GM10248 (cell line): ENCODE measurements at regions not wholly inside any gene's neighbourhood (a gene's known extent, or its start where the extent isn't known, plus 50 kb on each side); places are given as distances from the start of the nearest gene placed in this dataset.

Source experiments
- CTCF ChIA-PET: fragments of 300-600 bp; sonication (Branson Sonifier 250); formaldehyde crosslinking; extraction: SDS; loops from one replicate; lab custom pipeline; 2021; ENCODE audit warnings: antibody characterized with exemption; lab: Yijun Ruan, JAX
- POLR2A ChIA-PET: fragments of 350-650 bp; sonication (Branson Sonifier 250); formaldehyde crosslinking; extraction: SDS; loops from one replicate; lab custom pipeline; 2020; ENCODE audit warnings: antibody characterized with exemption; lab: Yijun Ruan, JAX
- DNase-seq: peaks from one replicate; pipeline ENCODE4 v3.0.0; 2012; ENCODE audit errors: extremely low spot score
- TF ChIP-seq, protein P1 (sequence below): IDR thresholded peaks from 2 replicates; pipeline ENCODE4 v1.5.1; 2012; ENCODE audit warnings: mild to moderate bottlenecking, low read depth; ENCODE audit errors: extremely low read depth, missing control alignments, control extremely low read depth

DNA sequence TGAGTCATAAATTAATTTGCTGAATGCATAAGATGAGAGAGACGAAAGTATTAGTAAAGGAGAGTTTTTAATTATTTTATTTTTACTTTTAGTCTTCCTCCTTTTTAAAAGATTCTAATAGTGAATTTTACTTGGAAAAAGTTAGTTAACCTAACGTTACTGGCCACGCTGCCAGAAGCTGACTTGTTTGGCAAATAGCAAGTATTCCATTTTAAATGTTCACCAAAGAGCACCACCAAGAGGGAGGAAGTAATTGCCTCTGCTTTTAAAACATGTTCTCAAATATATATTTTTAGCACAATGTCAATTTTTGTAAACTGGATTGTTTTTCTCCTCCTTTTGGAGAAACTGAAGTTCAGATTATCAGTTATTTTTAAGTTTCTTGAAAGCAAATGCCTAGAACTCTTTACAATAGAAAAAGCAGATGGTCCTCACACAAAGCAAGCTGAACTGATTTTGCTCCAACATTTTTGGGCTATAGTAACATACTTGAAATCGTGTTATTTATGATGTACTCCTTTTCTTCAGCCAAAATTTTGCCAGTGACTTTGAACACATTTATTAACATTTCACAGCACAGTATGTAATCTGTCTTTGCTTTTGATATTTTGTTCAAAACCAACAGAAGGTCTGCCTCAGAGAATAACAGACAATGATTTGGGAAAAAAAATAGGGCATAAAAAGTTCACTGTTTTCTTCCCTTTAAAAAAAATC, 1311.0 kb upstream of the FAM98A start:
- ChIA-PET CTCF (no interaction called here), POLR2A (no interaction called here)
- DNase-seq = no peak
- TF ChIP-seq, protein P1, sequence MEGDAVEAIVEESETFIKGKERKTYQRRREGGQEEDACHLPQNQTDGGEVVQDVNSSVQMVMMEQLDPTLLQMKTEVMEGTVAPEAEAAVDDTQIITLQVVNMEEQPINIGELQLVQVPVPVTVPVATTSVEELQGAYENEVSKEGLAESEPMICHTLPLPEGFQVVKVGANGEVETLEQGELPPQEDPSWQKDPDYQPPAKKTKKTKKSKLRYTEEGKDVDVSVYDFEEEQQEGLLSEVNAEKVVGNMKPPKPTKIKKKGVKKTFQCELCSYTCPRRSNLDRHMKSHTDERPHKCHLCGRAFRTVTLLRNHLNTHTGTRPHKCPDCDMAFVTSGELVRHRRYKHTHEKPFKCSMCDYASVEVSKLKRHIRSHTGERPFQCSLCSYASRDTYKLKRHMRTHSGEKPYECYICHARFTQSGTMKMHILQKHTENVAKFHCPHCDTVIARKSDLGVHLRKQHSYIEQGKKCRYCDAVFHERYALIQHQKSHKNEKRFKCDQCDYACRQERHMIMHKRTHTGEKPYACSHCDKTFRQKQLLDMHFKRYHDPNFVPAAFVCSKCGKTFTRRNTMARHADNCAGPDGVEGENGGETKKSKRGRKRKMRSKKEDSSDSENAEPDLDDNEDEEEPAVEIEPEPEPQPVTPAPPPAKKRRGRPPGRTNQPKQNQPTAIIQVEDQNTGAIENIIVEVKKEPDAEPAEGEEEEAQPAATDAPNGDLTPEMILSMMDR = no peak

DNA sequence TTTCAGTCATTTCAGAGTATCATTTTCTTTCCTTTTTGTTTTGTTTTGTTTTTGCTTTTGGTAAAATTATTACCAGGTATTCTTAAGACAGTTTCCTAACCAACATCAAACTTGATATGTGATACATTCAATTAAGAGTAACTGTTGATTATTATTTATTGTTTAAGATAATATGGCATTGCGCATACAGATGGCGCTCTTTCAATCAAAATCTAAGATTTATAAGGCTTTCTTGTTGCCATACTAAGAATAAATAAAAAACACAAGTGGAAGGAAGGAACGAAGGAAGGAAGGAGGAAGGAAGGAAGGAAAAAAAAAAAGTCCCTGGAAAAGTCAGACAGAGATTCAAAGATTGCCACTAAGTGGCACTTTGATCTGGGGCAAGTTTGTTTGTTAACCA, 1308.7 kb upstream of the FAM98A start:
- TF ChIP-seq, protein P1 = no peak
- DNase-seq = no peak
- POLR2A ChIA-PET = no interaction called here
- CTCF ChIA-PET = no interaction called here

DNA sequence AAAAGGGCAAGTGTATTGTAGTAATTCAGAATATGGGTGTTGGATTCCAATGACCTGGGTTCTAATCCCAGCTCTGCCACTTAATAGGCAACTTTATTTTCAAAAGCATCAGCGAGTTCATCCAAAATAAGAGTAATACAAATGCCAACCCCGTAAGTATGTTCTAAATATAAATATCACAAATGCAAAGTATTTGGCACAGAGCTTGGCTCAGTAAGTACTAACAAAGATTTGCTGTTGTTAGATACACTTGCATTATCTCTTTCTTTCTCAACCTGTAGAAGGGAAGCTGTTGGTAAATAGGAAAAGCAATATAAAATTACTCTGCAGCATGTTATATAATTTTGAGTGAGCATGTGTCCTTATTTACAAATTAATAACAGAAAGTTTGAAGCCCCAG, 1302.6 kb upstream of the FAM98A start:
- CTCF ChIA-PET = no interaction called here
- no peak for DNase-seq
- POLR2A ChIA-PET = no interaction called here
- TF ChIP-seq, protein P1 = no peak

DNA sequence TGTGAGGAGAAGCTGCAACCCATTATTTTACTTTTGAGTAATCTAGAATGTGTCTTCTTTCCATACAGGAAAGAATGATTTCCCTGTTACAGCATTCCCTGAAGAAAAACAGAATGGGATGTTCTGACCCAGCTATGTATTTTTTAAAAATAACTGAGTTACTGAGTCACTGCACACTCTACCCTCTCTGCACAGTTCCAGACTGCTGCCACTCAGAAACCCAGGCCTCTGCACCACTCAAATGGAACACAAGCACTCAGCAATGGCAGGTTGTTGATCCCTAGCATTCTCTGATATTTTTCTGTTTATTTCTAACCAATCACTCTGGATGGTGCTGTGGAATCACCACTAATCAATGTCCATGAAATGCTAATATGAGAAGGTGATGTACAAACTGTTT, 1300.0 kb upstream of the FAM98A start:
- ChIA-PET CTCF (interaction anchor here (1.0 kb wide), 1 partner anchor 25 kb away, joined by 5 read pairs; no protein-coding TSS in a partner anchor), POLR2A (no interaction called here)
- TF ChIP-seq, protein P1 = no peak
- no peak for DNase-seq

DNA sequence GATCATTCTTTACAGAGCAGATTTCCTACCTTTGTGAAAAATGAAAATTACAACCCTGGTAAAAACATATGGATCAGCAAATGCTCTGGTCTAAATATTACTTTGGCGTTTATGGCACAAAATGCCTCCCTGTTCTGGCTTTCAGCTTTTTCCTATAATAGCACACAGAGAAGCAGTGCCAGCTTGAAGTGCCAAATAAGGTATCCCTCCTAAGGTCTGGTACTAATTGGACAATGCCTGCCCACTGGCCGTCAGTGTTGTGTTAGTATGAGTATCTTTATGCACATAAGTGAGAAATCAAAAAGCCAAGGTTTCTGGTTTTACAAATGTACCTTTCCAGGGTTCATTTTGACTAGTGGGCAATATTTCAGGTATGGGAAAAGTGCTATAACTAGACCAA, 1293.7 kb upstream of the FAM98A start:
- CTCF ChIA-PET = no interaction called here
- TF ChIP-seq, protein P1 = no peak
- POLR2A ChIA-PET = no interaction called here
- DNase-seq = no peak

DNA sequence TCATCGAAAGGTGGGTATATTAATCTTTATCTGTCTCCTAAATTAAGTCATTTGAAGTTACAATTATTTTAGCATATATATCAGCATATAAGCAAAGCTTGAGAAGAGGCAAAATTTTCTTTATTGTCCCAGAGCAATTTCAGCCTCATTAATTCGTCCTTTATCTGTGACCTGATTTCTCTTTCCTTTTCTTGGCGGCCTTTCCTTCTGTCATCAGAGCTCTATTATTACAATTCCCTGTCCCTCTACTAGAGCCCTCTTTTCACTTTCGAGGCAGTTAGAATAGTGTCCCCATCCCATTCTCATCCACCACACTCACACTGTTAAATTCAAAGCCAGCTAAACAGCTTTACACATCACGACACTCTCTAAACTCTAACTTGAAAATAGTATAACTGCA, 1293.2 kb upstream of the FAM98A start:
- TF ChIP-seq, protein P1 = no peak
- CTCF ChIA-PET = no interaction called here
- DNase-seq = no peak
- POLR2A ChIA-PET = no interaction called here
